C4-2B (cell line): ENCODE measurements at regions not wholly inside any gene's neighbourhood (a gene's known extent, or its start where the extent isn't known, plus 50 kb on each side); places are given as distances from the start of the nearest gene placed in this dataset.

ENCODE experiments used
- H3K27ac ChIP-seq: fragments of 450-650 bp; 2 replicates; pipeline ENCODE4 v1.5.1; 2017
- ZFX ChIP-seq: fragments of 450-650 bp; IDR thresholded peaks from 2 replicates; pipeline ENCODE4 v1.6.1; 2017
- TF ChIP-seq, protein P1 (sequence below): fragments of 450-650 bp; conservative IDR thresholded peaks from 2 replicates; pipeline ENCODE4 v1.5.1; 2017; ENCODE audit warnings: mild to moderate bottlenecking

DNA sequence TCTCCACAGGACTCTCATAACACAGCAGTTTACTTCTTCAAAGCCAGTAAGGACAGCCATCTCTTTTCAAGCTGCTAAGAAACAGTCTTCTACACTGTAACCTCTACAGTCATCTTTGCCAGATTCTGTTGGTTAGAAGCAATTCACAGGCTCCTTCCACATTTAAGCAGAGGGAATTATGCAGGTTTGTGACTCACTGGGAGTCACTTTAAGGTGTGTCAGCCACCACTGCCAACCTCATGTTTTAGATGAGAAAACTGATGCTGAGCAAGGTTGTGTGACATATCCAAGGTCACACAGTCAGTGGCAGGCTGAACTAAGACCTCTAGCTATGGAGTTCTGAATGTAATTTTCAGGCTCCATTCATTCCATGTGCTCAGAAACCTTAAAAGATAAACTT, 143.5 kb downstream of the QDPR start:
- no peak overlapping the region for H3K27ac ChIP-seq

DNA sequence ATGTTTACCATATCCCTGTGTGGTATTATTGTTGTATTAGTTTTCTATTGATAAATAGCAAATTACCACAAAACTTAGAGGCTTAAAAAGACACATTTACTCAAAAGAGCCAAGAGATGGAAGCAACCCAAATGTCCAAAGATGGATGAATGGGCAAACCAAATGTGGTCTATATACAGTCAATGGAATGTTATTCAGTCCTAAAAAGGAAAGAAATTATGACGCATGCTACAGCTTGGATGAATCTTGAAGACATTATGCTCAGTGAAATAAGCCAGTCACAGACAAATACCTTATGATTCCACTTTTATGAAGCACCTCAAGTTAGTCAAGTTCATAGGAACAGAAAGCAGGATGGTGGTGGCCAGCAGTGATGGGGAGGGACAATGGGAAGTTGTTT, 144.7 kb downstream of the QDPR start:
- TF ChIP-seq, protein P1, sequence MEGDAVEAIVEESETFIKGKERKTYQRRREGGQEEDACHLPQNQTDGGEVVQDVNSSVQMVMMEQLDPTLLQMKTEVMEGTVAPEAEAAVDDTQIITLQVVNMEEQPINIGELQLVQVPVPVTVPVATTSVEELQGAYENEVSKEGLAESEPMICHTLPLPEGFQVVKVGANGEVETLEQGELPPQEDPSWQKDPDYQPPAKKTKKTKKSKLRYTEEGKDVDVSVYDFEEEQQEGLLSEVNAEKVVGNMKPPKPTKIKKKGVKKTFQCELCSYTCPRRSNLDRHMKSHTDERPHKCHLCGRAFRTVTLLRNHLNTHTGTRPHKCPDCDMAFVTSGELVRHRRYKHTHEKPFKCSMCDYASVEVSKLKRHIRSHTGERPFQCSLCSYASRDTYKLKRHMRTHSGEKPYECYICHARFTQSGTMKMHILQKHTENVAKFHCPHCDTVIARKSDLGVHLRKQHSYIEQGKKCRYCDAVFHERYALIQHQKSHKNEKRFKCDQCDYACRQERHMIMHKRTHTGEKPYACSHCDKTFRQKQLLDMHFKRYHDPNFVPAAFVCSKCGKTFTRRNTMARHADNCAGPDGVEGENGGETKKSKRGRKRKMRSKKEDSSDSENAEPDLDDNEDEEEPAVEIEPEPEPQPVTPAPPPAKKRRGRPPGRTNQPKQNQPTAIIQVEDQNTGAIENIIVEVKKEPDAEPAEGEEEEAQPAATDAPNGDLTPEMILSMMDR, result no peak
- TF ChIP-seq ZFX, result no peak
- no peak overlapping the region for H3K27ac ChIP-seq

More for the DNA sequence above, 143.5 kb downstream of the QDPR start:
- no peak for TF ChIP-seq ZFX
- TF ChIP-seq, protein P1, result no peak

DNA sequence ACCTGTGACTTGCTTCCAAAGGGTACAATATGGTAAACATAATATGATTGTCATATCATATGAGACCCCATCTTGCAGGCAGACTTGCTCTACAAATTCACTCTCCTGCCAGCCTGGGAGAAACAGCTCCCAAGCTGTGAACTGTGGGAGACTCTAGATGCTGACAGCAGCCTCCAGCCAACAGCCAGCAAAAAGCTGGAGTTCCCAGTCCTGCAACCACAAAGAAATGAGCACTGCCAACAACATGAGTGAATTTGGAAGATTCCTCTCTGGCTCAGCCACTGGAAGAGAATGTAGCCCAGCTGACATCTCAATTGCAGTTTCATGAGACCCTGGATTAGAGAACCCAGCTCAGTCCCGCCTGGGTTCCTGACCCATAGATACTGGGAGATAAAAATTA, 145.4 kb downstream of the QDPR start:
- no peak for TF ChIP-seq ZFX
- TF ChIP-seq, protein P1, result no peak
- H3K27ac ChIP-seq, result no peak overlapping the region

DNA sequence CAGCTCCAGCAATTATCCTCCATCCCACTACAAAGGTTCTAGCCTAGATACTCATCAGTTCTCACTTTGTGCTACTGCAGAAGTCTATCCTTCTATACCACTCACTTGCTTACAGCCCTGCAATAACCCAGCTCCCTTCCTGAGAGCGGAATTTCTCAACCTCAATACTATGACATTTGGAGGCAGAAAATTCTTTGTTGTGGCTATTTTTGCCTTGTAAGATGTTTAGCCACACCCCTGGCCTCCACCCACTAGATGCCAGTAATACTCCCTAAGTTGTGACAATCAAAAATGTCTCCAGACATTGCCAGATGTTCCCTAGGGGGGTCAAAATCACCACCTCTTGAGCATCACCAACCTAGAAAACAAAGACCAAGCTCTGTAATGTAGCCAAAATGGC, 149.5 kb downstream of the QDPR start:
- no peak overlapping the region for H3K27ac ChIP-seq
- no peak for TF ChIP-seq ZFX
- TF ChIP-seq, protein P1, result no peak

DNA sequence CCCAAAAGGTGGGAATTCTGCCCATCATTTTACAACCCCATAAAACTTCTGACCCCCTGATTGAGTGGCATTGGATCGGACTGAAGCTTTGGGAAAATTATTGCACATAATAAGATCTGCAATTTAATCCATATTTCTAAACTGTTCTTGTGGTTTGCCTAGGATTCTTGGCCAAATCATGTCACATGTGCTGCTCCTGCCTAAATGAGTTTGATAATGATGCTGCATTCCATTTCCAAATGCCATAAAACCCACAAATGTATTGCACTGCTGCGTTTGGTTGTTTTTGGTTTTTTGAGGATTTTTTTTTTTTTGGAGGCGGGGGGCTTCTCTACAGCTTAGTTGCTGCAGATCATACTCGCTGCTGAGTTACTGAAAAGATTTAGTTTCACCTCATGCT, 153.6 kb downstream of the QDPR start:
- TF ChIP-seq, protein P1, result no peak
- TF ChIP-seq ZFX, result no peak
- H3K27ac ChIP-seq, result no peak overlapping the region

DNA sequence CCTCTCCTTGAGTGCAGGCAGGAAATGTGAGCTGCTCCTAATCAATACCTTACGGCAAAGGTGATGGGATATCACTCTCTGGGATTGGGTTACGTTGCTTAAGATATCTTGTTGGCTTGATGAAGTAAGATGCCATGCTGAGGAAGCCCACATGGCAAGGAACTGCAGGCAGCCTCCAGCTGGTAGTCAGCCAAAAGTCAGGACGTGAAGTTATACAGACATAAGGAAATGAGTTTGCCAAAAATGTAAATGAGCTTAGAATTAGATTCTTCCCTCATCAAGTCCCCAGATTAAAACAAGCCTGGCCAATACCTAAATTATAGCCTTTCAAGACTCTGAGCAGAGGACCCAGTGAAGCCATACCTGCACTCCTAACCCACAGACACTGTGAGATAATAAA, 155.0 kb downstream of the QDPR start:
- TF ChIP-seq, protein P1, result no peak
- TF ChIP-seq ZFX, result no peak
- H3K27ac ChIP-seq, result no peak overlapping the region

DNA sequence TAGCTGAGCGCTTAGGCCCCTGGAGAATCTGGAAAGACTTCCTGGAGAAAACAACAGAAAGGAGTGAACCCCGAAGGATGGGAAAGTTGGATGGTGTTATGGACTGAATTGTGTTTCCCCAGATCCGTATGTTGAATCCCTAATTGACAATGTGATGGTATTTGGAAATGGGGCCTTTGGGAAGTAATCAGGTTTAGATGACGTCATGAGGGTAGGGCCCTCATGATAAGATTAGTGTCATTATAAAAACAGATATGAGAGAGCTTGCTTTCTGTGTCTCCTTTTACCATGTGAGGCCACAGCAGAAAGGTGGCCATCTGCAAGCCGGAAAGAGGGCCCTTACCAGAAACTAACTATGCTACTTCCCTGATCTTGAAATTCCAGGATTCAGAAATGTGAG, 159.5 kb downstream of the QDPR start:
- TF ChIP-seq, protein P1, result no peak
- TF ChIP-seq ZFX, result no peak
- H3K27ac ChIP-seq, result no peak overlapping the region
